Fibroblast of skin of left biceps (primary cell): ENCODE measurements at regions not wholly inside any gene's neighbourhood (a gene's known extent, or its start where the extent isn't known, plus 50 kb on each side); places are given as distances from the start of the nearest gene placed in this dataset.
A peak's percentile ranks its signal among the peaks of the same experiment; 100 is the strongest.

Experiments
- DNase-seq, 2 experiments: peaks; one replicate each; pipeline ENCODE4 v3.0.0-alpha.2; 2013; ENCODE audit warnings: low read depth in 2 of 2

DNA sequence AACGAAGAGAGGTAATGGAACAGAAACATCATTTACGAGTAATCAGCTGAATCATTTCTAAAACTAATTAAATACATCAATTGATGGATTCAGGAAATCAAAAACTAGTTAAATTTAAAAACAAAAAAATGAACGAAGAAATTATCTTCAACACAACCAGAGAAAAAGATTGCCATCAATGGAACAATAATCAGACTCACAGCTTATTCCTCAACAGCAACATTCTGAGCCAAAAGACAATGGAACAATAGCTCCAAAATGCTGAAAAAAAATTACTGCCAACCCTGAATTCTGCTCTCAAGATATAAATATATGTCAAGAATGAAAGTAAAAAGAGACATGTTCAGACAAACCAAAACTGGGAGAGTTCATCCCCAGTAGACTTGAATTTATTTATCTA lies 65.5 kb upstream of the KLF3 start:
- no peak for DNase-seq

DNA sequence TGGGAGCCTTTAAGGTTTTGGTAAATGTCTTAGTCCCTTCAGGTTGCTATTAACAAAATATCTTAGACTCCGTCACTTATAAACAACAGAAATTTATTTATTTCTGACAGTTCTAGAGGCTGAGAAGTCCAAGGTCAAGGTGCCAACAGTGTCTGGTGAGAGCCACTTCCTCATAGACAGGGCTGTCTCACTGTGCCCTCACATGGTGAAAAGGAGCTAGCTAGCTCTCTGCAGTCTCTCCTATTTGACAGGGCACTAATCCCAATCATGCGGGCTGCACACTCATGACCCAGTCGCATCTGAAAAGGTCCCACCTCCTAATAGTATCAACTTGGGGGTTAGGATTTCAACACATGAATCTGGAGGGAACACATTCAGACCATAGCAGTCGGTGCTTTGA lies 63.4 kb upstream of the KLF3 start:
- no peak for DNase-seq

DNA sequence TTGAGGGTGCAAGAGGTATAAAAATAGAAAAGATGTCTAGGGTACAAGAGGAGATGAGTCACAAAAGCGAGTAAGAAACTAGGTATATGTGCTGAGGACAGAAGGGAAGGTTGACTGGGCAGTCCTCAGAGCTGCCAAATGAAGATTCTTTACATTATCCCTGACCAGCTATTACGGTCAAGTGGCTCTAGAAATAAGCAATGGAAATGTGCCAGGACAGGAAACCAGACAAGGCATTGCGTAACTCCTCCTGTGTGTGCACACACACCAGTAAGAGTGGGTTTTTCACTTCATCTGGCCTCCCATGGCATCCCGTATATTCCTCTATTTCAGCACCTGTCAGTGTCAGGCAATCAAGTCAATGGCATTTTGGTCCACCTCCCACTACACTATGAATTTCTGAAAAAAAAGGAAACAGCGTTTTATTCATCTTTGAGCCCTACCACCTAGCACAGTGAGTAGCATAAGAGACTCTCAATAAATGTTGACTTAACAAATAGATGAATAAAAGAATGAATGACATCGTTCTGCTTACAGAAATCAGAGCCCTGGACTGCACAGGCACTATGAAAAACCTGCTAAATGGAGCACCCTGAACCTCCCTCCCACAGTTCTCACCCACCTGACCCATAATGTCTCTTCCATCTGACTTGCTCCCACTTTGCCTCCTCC lies 62.6 kb upstream of the KLF3 start:
- peak in 1 of 2 experiments; percentile 12 for DNase-seq

DNA sequence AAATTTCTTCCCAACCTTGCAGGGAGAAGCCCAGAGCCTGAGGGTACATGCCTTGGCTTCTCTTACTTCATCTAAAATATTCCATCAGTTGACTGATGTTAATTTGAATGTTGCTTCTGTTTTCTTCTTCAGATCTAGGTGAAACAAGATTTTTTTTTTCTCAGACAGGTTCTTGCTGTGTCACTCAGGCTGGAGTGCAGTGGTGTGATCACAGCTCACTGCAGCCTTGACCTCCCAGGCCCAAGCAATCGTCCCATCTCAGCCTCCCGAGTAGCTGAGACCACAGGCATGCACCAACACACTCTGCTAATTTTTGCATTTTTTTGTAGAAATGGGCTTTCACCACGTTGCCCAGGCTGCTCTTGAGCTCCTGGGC lies 62.1 kb upstream of the KLF3 start:
- no peak for DNase-seq

DNA sequence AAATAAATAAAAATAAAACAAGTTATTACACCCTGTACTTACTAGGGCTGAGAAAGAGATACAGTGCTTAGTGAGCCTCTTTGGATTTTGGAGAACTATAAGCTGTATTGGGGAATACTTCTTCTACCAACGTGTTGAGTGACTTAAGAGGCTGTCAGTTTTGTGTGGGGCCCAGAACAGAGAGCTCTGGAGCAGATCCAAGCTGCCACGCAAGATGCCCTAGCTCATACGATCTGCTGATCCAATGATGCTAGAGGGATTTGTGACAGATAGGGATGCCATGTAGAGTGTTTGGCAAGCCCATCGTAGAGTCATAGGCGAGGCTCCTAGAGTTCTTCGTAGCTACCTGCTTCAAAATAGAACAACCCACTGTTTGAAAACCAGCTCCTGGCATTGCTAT lies 60.3 kb upstream of the KLF3 start:
- DNase-seq, result no peak

DNA sequence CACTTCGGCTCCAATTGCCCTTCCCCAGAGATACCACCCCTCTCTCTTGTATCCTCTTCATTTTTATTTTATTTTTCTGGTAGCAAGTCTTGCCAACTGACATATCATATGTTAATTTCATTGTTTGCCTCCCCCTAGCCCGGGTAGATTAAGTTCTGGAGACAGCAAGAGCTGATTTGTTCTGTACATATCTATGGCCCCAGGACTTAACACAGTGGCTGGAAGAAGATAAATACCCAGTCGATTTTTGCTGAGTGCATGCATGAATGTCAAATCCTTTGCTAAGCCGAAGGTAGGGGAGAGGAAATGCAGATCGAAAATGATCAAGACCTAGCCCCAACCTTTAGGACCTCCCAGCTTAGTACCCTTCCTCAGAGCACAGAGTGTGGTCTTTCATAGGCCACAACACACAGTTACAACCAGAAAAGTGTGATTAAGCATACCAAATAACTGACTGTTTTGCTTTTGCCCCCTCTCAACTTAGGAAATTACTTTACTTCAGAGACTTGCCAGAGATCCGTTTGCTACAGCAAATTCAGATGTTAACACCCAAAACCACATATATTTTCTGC lies 58.7 kb upstream of the KLF3 start:
- no peak for DNase-seq

DNA sequence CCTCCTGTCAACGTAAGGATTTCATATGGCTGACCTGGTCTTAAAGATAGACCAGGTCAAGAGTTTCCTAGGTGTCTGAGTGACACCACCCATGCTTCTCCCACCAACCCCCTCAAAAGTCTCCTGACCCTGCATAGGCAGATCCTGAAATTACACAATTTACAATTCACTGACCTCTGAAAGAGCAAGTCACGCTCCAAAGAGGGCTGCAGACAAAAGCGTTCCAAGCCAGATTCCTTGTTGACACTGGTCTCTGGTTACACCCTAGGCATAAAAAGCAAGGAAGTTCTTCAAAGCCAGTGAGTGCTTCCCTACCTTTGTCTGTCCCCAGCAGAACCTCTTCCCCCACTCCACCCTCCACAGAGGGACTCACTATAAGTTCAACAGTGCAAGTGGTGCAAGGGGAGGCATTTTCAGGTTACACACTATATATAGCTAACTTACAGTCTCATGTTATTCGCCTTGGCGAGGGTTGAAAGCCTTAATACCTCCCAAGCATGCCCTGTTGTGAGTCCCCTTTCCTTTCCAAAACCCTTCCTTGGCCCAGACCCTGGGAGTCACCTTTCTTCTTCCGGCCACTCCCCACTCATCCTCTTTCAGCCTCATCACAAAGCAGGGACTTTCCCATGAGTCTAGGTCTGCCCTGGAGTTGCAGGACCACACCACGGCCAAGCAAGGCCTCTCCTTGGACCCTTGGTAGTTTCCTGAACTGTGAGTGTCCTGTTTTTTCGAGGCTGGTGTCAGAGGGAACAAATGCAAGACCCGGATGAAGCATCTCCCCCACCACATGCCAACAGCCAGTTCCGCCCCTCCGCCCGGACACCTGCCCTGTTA lies 58.0 kb upstream of the KLF3 start:
- no peak for DNase-seq

DNA sequence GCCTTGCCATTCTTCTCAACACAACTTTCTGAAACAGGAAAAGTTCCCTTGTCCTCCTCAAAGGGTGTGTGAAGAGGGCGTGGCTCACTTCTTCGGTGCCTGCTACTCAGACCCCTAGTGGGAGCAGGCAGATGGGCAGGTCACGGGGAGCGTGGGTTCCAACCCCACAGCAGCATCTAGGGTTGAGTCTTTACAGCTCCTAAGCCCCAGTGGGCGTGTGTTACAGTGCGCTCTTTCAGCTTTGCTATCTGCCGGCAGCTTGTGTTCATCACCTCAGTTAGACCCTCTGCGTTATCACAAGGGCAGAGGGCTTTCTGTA lies 57.5 kb upstream of the KLF3 start:
- DNase-seq, result no peak

DNA sequence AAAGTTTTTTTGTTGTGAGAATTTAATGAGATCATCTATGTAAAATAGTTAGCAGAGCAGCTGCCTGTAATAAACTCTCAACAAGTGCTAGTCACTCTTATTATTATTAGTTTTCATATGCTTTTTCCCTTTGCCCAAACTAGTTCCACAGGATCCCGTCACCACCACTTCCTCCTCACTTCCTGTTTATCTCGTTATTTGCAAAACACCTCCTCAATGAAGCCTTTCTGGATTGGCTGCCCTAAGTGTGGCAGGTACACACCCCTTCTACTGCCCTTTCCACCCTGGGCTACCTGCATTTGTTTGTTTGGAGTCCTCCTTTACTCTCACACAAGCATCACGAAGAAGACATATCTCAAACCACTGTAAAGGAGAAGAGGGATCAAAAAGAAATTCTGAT lies 54.4 kb upstream of the KLF3 start:
- no peak for DNase-seq

DNA sequence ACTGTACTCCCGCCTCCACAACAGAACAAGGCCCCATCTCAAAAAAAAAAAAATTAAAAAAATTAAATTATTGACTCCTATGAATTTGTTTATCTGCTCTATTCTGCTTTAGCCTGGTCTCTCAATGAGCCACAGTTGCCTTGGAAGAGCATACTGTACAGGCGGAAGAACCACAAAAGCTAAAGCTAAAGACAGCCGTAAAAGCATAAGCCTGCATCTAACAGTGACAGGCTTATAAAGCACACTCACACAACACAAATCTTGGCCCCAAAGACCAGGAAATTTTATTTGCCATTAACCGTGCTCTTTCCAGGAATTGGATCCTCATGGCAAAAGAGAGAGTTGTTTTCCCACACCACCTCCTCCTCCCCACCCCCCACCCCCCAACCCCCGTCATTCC lies 53.5 kb upstream of the KLF3 start:
- DNase-seq, result no peak

DNA sequence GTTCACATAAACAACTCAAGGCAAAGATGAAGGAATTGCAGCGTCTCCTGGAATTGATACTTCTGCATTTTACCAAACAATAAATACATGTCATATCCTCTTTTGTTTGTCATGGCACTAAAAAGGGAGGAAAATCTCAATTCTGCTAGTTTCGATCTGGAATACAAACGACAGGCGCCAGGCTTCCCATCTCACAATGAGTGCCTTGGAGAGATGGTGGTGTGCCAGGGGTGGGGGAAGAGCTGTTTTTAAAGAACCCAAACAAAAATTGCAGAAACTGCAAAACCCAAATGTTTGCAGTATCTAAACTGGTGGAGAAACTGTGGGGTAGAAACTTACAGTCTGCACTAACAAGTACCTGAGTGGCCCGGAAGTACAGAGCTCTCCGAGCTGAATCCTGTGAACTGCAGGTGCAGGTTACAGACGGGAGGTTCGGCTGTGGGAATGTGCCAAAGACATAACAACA lies 53.0 kb upstream of the KLF3 start:
- no peak for DNase-seq

DNA sequence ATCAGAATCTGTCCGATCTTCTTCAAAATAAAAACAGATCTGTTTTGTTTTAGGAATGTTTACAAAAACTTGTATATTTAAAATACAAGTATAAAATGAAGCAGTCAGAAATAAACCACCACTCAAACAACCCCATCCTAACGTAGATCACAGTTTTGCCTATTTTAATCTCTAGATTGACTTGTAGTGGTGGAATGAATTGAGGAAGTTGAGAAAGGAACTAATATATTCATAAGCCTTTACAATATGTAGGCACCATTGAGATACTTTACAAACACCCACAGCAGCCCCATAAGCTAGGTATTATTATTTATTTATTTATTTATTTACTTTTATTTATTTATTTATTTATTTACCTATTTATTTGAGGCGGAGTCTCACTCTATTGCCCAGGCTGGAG lies 52.3 kb upstream of the KLF3 start:
- DNase-seq, result no peak

DNA sequence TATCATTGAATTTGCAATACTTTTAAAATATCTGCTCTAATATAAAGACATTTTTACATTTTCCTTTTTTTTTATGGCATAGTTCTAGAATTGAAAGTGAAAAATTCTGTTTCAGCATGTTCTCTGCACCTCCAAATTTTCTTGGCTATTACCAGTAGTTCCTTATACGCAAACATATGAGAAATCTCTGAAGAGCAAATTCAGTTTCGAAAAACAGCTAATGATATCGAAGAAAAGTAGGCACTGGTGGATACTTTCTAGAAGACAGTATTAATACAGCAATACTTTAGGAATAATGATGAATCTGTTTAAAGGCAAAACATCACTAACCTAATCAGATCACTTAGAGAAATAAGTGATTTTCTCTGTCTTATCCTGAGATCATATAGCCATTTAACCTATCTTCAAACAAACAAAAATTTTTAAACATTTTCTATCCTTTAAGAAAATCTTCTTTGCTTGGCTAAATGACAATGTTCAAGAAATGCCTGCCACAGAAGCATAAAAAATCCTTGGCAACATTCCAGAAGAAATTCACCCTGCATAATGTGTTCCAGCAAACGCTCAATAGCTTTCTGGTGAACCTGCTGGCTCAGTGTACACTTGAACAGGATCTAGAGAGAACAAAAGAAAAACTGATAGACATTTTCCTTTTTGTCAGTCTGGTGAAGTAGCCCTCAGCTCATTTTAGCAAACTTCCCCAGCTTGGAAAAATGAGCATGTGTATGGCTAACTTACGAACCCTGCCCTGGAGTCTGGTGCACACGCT lies 51.2 kb upstream of the KLF3 start:
- no peak for DNase-seq
